SKM-1 treated with dmso at 0.1 percent for 144 hours (cell line): ENCODE measurements at regions not wholly inside any gene's neighbourhood (a gene's known extent, or its start where the extent isn't known, plus 50 kb on each side); places are given as distances from the start of the nearest gene placed in this dataset.
"Not testable (repeated sequence)": the region's sequence is repeated elsewhere in the genome, so short reads cannot be mapped to it uniquely, and the experiment has no call there.

Experiments used
- DNase-seq: peaks from one replicate; lab custom pipeline; 2025; ENCODE audit not compliant: unreplicated experiment; lab: John Stamatoyannopoulos, UW

- DNase-seq = not testable (repeated sequence)
Observed at GRCh38 chr20:29411458-29411820, 1846.0 kb upstream of the DEFB115 start.

DNA sequence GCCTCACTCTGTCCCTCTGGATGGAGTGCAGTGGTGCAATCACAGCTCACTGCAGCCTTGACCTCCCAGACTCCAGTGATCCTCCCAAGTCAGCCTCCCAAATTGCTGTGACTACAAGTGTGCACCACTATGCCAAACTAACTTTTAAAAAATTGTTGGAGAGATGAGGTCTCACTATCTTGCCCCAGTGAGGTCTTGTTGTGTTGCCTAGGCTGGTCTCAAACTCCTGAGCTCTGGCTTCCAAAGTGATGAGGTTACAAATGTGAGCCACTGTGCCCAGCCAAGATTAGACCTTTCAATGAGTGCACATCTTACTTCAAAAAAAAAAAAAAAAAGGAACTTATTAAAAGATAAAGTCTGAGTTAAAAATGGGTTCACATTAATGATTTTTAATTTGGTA is 1838.1 kb upstream of the DEFB115 start:
- no peak for DNase-seq

DNA sequence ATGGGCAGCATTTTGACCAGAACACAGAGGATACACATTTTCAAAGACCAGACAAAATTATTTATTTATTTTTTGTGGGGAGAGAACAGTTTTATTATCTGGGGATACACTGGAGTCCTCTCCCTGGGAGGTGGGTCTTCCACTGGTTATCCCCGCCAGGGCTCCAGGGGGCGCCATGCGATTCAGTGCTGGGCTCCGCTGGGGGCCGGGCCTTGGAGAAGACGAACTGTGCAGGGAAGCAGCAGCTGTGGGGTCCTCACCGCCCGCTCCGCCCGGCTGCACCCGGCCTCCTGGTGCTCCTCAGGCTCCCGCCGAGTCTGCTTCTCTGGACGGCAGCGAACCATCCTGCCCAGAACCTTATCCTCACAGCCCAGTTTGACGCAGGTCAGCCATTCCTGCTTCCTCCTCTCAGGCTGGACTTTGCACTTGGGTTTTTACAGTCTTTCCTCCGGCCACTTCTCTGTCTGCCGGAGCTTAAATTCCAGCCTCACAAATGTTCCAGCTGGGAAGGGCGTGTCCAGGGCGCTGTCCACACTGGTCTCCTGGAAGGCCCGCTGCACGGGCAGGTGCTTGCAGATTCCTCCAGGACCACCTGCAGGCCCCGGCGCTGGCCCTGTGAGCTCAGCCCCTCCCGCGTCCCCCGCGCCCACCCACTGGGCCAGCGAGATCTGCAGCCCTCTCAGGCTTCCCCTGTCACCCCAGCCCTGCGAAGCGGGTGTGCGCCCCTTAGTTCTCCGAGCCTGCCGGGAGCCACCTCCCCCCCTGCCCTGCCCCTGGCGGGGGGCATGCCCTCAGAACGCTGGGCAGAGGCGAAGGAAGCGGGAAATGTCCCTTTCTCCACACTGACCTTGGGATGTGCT is 1830.0 kb upstream of the DEFB115 start:
- DNase-seq = no peak

GRCh38 chr20:29430531-29430930 is 1826.9 kb upstream of the DEFB115 start:
- DNase-seq = no peak

GRCh38 chr20:29440721-29441120 is 1816.7 kb upstream of the DEFB115 start:
- DNase-seq = not testable (repeated sequence)

- DNase-seq = peak; percentile 15
Observed at GRCh38 chr20:29443206-29443781, 1814.2 kb upstream of the DEFB115 start.

DNA sequence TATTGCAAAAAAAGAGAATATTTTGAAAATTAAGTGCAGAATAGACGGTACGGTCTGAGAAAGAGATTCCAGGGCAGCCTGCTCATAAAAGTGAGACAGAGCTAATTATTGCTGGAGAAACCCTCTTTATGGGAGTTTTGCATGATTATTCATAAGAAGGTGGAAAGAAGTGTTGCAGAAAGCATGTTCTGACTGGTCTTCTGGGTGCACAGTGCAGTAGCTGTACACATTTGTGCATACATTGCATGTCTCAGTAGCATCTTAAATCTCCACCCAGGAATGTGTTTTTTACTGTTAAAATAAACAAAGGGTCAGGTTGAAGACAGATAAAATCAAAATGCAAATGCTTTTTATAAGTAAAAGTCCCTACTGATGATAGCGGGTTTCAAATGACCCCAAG is 1813.6 kb upstream of the DEFB115 start:
- no peak for DNase-seq

- DNase-seq = not testable (repeated sequence)
Observed at GRCh38 chr20:29445050-29445907, 1812.2 kb upstream of the DEFB115 start.

DNA sequence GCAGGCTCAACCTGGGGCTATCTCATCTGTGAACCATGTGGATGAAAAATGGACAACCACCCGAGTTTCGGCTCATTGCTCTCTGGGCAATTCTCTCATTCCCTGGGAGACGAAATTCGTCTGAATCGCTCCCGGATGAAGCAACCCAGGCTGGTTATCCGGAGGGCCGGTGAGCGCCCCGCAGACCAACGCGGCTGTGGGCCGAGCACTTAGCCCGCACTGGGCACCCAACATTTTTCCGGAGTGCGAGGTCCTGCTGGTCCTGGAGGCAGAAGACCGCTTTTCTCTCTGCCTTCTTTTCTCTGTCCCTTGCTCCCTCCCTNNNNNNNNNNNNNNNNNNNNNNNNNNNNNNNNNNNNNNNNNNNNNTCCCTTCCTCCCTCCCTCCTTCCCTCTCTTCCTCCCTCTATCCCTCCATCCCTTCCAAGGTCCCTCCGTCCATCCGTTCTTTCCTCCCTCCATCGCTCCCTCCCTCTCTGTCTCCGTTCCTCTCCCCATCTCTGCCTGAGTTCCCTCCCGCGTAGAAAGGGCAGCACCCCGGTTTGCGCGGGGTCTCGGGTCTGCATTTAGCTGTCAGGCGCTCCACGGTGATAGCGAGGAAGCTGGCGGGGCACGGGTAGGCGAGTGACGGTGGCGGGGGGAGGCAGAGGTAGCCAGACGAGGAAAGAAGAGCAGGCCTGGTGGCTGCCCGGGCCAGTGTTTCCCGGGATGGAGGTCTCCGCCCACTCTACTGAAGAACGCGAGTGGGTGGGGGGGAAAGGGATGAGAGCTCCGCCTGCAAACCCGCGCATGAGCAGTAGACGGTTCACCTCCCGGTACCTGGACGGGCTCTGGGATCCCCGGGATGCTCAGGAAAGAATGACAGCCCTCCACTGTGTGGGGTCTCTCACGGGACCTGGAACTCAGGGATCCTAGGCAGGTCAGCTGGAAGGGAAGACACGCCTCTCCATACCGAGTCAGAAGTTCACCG is 1809.7 kb upstream of the DEFB115 start:
- DNase-seq = not testable (repeated sequence)

GRCh38 chr20:29448806-29449470 is 1808.5 kb upstream of the DEFB115 start:
- no peak for DNase-seq

DNA sequence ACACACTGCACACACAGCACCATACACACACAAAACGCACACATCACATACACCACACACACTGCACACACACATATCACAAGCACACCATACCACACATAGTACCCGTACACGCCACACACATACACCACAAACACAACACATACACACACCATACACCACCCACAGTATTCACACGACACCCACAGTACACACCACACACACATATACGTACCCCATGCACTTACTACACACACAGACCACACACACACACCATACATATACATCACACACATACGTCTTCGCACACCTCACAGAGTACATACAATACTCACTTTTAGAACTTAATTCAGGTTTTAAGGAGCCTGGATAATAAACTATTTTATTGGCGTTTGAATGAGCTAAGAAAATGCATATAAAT is 1805.3 kb upstream of the DEFB115 start:
- DNase-seq = no peak

GRCh38 chr20:29456987-29457693 is 1800.3 kb upstream of the DEFB115 start:
- not testable (repeated sequence) for DNase-seq

- DNase-seq = no peak
Observed at GRCh38 chr20:29472606-29473005, 1784.9 kb upstream of the DEFB115 start.

GRCh38 chr20:29492840-29493239 is 1764.6 kb upstream of the DEFB115 start:
- not testable (repeated sequence) for DNase-seq

DNA sequence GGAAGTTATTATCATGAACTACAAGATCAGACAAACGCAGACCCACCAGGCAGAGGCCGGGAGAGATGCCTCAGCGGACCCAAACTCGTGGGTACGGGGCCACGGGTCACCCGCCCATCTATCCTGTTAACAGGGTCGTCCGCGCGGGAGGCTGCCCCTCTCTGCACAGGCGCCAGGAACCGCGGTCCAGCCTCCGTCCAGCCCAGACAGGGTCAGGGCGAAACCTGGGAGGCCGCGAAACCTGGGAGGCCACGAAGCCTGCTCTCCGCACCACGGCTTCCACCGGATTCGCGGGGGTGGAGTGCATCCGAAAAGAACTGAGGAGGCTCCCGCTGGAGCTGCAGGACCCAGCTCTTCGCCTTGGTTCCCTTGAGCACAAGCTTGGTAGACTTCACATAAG is 1760.7 kb upstream of the DEFB115 start:
- DNase-seq = not testable (repeated sequence)

- DNase-seq = no peak
Observed at GRCh38 chr20:29497261-29497671, 1760.2 kb upstream of the DEFB115 start.

GRCh38 chr20:29497684-29498083 is 1759.8 kb upstream of the DEFB115 start:
- DNase-seq = not testable (repeated sequence)

- DNase-seq = not testable (repeated sequence)
Observed at GRCh38 chr20:29500738-29501137, 1756.7 kb upstream of the DEFB115 start.

GRCh38 chr20:29514634-29515033 is 1742.8 kb upstream of the DEFB115 start:
- not testable (repeated sequence) for DNase-seq
